ENCODE measurements at regions not wholly inside any gene's neighbourhood (a gene's known extent, or its start where the extent isn't known, plus 50 kb on each side); places are given as distances from the start of the nearest gene placed in this dataset.

DNA sequence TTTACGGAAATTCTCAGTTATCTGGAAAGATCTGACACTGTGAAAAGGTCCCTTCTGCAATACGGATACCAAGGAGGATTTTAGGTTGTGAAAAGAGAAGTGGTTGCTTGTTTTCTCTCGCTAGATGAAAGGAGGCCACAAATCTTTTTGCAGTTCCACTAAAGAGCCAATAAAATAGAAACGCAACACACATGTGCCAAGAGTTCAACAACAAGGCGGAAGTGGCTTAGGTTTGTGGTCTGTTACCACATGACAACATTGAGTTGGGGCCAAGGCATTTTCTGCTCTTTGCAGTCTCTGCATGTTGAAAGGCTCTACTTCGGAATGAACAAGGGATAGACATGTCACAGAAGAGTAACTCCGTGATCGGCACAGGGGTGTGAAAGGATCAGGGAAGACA, 115.7 kb upstream of the OSR1 start:
- DNase-seq, result peak; percentile 13

DNA sequence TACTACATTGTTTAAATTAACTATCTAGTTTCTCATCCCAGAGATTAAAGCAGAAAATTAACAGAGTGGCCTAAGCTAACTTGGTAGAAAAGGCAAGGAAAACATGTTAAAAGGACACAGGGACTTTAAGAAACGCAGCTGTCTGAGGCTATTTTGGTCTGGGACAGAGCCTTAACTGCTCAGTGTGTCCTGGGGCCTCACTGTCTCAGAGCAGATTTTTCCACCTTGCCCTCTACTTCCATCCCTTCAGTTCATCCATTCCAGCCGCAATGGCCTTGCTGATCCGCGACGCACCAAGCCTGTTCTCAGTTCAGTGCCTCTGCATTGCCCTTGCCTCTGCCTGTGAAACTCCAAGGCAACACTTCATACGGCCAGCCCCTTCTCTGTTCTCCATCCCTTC, 114.9 kb upstream of the OSR1 start:
- no peak for DNase-seq

DNA sequence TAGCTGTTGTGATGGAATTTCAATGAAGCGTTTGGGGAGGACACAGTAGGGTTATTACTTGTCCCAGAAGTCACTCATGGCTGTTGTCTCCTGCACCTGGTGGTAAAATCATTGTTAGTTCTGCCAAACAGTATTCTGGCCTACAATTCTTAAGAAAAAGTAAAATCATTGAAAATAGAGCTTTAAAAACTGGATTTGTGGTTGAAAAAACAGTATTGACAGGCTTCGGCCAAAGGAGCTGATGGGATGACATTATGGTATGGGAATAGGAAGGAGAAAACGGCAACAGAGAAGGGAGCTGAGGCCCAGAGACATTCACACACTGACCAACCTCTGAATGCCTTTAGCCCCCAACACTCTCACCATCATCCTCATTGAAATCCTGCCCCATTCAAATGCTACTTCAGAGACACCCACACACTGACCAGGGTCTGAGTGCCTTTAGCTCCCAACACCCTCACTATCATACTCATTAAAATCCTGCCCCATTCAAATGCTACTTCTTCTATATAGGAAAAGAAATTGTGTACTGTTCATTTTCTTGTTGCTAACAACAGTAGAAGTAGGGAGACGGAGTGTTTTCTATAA, 114.1 kb upstream of the OSR1 start:
- DNase-seq, result no peak

DNA sequence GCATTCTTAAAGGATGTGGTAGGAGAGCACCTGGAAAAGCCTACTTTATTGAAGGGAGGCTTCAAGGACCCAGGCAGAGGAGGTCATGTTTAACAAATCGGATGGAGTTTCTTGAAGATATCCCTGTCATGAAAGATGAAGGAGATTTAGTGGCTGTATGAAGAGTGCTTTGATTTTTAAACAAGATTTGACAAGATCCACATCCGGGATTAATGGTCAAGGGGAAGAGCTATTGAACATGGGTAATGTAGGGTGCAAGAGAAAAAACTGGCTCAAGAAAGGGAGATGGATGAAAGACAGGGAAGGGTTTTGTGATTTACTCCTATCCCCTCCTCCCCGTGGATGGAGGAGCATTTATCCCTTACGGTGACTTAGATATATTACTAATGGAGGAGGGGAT, 113.1 kb upstream of the OSR1 start:
- DNase-seq, result no peak

DNA sequence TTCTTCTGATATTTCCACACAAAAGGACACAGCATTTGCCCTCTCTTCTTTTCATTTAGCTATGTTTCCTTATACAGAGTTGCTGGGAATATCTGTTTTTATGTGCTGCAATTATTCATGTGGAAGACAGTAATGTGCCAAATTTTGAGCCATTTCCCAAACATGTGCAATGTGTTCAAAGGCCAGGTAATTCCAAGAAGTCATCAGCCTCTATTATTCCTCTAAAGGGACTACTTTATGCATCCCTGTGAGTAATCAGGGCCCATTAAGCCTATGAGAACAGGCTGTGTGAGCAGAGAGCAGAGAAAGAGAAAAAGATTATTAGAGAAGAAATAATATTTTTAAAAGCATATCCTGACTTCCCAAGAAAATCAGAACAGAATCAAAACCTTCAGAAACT, 107.6 kb upstream of the OSR1 start:
- no peak for DNase-seq

DNA sequence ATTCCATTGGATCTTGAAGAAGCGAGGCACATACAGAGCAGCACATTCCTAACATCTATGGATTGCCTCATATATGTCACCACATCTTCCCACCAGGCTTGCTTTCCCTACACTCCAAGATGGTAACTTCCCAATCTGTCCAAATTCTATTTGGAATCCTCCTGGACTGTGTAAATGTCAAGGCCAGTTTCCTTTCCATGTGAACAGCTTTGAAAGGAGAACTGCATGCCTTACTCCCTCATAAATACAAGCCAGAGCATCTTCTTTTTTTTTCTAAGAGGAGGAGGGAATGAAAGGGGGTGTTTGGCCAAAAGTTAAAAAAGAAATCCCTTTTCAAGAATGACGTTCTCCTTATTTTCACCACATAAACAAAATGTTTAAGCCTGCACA, 103.8 kb upstream of the OSR1 start:
- no peak for DNase-seq

DNA sequence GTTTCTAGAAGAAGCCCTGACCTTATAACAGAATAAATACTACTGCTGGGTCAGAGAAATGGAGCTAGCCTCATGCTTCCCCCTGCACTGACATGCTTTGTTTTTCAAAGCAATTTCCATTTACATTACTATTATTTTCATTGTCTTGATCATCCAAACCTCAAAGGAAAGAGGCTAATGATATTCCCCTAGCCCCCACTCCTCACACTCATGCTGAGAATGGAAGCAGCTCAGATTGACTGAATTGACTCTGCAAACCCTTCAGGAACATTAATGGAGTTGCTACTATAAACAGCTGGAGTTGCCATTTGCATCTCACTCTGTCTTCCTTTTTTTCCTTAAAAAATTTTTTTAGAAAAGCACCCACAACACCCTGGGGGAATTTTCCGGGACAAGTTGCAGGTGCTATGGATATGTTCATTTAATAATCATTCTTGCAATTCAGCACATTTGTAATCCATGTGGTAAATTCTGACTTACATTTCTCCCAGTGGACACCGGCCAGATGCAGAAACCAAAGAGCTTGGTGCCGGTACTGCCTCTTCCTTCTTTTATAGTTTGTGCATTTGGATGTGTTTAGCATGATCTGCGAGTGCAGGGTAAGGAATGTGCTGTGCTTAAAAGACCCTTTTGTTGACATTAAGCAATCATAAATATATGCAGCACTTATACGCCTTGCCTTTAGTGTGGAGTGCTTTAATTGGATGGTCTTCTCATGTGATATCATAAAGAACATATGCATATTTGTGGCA, 103.3 kb upstream of the OSR1 start:
- DNase-seq, result no peak

DNA sequence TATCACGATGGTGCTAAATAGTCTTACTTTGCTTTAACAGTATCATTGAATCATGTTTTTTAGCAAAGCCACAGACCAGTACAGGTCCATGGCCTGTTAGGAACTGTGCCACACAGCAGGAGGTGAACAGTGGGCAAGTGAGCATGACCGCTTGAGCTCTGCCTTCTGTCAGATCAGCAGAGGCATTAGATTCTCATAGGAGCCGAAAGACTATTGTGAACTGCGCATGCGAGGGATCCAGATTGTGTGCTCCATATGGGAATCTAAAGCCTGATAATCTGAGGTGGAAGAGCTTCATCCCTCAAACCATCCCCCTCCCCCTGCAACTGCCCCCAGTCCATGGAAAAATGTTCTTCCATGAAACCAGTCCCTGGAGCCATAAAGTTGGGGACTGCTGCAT, 102.3 kb upstream of the OSR1 start:
- no peak for DNase-seq

DNA sequence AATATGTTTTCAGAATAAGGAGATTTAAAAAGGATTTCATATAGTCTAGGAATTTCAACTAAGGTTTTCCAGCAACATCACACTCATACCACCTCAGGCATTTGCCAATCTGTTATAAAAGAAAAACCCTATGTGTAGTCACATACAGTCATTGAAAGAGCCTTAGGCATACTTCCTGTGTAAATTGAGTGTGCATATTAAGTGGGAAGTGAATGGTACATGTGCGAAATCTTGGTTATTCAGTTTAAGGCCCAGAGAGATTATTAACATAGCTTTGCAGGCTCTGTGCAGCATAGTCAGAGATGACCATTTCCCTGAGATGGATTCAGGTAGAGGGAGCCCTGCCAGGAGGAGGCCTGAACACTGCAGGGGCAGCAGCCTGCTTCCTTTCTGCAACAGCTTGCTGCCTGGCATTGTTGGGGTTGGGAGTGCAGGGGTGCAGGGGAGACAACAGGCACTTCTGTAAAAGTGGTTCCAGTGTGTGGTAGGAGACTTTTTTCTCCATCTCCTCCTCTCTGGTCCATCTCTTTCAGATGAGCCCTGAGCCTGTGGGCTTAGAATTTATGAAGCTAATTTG, 100.1 kb upstream of the OSR1 start:
- DNase-seq, result no peak

DNA sequence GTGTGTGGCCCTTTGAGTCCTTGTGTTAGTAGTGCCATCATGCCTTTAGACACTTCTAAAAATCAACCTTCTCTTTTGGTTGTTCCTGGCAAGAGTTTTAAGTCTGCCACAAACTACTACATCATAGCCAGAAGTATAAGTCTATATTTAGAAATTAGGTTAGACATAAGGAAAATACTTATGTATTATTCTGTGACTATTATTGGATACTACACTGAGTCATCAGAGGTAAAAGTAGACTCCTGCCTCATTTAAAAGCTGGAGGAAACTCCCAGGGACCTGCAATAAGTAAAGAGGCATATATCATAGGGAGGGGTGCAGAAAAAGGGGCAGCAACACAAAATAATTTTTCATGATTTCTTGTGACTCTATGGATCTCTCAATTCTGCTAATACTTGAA, 99.4 kb upstream of the OSR1 start:
- no peak for DNase-seq

DNA sequence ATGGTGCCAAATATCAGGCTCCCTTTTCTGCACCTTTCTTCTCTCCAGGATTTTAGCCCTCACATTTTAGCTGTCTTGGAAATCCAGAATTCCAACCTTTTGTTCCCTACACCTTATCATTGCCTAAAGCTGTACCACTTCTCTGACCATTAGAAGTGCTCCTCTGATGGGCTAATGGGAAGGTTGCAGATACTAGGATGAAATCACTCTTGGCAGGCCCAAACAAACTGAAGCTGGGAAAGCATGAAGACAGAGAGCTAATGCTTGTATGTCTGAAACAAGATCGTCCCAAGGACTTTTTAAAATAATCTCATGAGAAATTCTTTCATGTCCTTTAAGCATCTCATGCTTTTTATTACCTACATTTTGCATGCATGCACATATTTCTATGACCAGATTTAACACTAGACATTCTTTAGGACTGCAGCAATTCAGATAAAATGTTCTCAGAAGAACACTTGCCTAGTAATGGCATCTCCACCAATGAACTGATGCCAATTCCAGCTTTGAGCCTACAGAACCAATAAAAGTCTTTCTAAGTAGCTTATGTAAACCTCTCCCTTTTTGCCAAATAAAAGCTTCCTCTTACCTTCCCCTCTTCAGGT, 98.4 kb upstream of the OSR1 start:
- no peak for DNase-seq

DNA sequence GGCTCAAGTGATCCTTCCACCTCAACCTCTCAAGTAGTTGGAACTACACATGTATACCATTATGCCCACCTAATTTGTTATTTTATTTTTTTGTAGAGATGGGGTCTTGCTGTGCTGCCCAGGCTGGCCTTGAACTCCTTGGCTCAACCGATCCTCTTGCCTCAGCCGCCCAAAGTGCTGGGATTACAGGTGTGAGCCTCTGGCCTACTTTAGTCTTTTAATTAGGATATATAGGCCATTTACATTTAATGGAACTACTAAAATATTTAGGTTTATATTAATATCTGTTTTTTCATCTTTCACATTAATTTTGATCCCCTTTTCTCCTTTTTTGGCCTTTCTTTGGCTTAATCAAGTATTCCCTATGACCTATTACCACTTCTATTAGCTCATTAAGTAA, 95.7 kb upstream of the OSR1 start:
- DNase-seq, result no peak

DNA sequence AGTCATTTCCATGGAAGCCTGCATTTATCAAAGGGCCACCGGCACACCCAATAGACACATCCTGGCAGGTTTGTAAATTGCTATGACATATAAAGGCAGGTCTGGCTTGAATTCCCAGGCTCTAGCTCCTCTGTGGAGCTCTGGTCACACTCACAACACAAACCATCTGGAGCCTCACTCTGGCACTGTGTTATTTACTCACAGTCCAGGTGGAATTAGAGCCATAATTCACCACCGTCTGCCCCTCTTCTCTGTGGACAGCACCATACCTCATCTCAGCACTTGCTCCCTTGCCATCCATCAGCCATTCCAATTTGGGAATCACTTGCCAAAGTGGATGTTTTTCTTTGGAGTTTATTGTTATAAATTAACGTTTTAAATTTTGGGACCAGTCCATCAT, 84.3 kb upstream of the OSR1 start:
- no peak for DNase-seq

DNA sequence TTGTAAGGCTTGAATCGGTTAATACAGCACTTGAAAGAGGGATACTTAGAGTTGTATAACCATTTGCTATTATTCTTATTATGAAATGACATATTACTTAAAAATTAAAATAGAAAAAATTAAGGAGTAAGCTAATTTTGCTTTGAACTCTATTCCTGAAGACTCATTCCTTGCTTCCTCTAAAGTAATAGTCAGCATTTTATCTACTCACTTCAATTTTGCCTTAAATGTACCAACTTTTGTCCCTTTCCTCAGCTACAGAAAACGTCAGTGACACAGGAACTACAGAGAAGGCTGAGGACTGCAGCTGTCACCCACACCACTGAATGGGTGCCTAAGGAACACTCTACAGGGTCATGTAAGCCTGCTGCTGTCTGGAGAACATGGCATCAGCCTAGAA, 80.7 kb upstream of the OSR1 start:
- DNase-seq, result no peak

DNA sequence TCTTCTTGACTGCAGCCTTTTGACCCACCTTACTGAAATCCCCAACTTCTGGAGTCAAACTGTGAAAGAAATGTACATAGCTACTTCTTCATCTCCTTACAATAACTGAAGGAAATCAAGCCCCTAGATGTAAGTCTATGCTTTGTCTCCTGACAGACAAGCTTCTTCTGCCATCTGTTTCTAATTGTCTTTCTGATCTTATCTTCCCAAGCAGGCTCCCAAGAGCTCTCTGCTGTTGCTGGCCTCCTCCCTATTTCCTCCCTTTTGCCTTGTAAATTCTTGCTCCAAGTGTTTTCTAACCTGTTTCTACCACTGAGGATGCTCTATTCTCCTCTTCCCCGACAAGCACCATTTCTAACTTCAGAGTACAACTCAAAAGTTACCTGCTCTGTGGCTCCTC, 77.4 kb upstream of the OSR1 start:
- DNase-seq, result no peak

DNA sequence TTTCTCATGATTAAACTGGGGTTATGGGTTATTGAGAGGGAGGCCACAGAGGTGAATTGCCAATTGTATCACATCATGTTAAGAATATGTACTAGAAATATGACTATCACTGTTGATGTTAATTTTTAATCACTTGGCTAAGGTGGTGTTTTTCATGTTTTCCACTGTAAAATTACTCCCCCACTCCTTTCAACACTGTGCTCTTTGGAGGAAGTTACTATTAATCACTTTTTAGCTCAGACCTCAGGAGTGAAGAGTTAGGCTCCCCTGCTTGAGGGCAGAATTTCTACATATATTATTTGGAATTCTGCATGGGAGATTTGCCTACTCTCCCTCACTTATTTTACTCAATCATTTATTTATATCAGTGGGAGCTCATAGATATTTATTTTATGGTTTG, 76.0 kb upstream of the OSR1 start:
- no peak for DNase-seq

DNA sequence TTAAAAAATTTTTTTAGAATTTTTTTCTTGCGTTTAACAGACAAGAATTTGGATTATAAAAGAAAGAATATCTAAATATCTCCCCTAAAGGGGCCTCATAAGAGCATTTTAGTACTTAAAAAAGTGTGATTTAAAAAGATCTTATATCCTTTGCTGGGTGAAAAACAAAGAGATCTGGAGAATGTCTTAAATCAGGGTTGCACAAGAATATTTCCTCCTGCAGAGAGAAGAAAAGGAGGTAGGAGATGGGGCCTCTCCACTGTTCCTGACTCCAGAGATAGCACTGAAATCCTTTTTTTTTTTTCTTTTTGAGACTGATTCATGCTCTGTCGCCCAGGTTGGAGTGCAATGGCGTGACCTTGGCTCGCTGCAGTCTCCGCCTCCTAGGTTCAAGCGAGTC, 68.5 kb upstream of the OSR1 start:
- DNase-seq, result no peak

DNA sequence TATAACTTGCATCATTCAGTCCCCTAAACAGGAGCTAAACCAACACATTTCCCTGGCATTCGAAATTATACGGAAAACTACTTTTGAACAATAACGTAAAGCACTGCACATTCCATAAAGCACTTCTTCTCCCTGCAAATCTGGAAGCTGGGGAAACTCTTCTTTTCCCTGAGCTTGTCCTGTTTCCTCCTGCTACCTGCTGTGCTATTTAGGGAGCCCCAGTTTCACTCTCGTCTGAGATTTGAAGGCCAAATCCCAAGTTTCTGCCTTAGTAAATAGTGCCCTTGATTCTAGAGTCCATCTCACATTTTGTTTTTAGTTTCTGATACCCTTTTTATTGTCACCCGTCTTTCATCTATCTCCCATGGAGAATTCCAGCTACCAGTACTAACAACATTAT, 67.7 kb upstream of the OSR1 start:
- DNase-seq, result no peak

DNA sequence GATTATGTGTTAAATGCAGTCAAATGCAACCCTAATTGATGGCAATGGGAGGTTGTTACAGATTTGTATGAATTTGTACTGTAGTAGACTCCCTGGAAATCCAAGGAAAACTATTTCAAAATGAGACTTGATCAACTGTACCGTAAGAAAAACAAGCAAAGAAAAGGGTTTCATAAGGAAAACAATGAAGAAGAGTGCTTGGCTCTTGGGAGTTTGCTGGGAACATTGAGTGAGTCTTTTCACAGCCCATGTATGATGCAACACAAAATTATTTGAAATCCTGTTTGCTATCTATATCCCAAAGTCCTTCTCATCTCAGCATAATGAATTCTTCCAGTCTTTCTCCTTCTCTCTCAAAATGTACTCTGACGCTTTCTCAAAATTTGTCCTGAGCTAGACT, 67.0 kb upstream of the OSR1 start:
- no peak for DNase-seq

DNA sequence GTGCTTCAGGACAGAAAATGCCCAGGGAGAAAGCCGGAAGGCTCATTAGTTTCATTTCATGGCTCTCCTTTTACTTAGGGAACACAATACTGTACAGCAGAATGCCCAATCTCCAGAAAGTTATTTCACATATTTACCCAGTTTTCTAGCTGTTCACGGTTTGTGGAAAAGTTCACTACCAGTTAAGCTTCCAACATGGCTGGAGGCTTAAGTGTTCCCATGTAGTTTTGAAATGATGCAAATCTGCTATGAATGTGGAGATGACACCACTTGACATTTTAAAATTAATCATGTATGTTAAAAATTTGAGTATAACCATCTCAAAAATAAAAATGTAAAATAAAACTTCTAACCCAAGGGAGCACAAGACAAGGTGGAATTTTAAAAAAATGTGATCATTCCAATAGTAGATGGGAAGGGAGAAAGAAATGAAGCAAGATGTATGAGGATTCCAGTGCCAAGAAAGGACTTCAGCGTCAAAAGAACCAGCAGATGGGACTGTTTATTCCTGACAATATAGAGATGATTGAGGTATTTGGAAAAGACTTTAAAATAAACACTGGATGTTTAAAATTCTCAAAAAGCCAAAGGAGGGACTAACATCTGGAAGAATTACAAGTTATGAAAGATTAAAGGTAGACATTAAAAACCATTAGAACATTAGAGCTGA, 60.9 kb upstream of the OSR1 start:
- no peak for DNase-seq

DNA sequence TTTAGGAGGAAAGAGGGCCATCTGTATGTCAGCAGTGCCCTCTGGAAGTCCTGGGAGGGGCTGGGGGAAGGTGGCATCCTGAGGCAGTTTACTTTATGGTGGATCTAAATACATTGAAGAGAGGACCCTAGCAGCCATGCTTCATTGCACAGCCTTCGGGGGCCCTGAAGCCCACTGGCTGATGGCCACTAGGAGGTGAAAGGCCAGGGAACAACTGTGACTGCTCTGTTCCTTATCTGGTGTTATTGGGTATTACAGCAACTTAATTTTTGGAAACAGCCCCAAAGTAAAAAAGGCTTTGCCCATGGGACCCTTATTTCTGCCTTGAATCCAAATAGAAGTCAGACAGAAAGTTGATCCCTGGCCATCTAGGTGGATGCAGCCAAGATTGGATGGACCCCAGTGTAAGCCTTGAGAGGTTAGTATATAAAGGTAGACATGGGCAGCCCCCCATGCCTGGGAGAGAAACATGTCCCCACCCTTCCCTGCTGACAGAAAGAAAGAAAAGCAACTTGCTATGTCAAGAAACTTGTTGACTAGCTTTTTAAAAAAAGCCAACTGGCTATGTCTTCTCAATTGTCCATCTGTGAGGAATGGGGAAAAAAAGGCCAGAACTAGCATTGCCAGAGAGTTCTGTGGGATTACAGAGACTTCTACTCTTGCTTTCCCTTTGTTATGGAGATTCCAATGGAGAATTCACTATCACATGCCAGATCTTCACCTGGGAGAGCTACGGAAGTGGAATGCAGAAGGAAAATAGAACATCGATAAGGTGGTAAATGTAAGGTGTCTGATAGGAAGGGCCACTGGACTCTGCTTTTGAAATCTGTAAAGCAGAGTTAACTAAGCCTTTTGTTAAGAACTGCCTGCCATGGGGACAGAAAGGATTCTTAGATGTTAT, 58.6 kb upstream of the OSR1 start:
- no peak for DNase-seq

DNA sequence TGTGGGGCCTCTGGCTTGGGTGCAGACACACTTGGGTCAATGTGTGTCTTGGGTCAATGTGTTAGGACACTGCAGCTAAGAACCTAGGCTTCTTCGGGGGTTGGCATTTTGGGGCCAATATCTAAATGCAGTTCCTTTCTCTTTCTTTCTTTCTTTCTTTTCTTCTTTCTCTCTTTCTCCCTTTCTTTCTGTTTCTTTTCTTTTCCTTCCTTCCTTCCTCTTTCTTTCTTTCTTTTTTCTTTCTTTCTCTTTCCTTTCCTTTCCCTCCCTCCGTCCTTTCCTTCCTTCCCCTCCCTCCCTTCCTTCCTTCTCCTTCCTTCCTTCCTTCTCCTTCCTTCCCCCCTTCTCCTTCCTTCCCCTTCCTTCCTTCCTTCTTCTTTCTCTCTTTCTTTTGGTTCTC, 57.7 kb upstream of the OSR1 start:
- no peak for DNase-seq

DNA sequence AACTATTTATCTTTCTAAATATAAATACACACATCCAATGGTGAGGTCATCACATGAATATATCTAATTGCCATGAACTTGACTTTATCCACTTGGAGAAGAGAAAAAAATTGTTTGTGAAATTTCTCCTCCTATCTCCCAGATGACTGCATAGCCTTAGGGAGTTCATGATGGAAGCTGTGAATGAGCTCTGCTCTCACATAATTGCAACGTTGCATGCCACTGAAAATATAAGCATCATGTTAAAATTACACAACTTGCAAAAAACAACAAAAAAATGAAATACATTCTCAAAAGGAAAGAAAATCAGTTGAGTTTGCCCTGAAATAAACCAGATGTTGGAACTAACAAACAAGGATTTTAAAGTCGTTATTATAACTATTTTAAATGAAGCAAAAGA, 50.6 kb upstream of the OSR1 start:
- no peak for DNase-seq
